ENCODE measurements at regions not wholly inside any gene's neighbourhood (a gene's known extent, or its start where the extent isn't known, plus 50 kb on each side); places are given as distances from the start of the nearest gene placed in this dataset.

GRCh38 chr2:217448860-217449259 is 553.9 kb downstream of the TNS1 start:
- 15% methylated on average over 5 of the region's 5 CpGs for WGBS (ENCODE audit: low lambda C conversion rate)
- H3K4me3 ChIP-seq (replicated peaks in 1 of 3; ENCODE audit: insufficient read depth in 1 of 3, low read depth in 2 of 3, low read length in 3 of 3): no peak overlapping the region
- ChIA-PET CTCF (ENCODE audit: low intra/inter-chr PET ratio, low total read pairs) (no interaction called here), POLR2A (no interaction called here)
- intact Hi-C loops (cut with micrococcal nuclease; ENCODE audit: unreplicated experiment): no loop called here
- no peaks in the 10 kb centered on the region for H4K20me1 ChIP-seq (ENCODE audit: insufficient read depth, low read length)
- no peak overlapping the region for H3K4me2 ChIP-seq (ENCODE audit: low read depth, low read length)
- TF ChIP-seq SOX5 (CRISPR knock-in tag; IDR thresholded peaks at IDR 0.05; ENCODE audit: borderline replicate concordance): no peak
- no peak for TF ChIP-seq PHF20 (CRISPR knock-in tag; IDR thresholded peaks at IDR 0.05)
- TF ChIP-seq ATRX (CRISPR knock-in tag; IDR thresholded peaks at IDR 0.05; ENCODE audit: borderline replicate concordance): no peak
- FAIRE-seq: no peak
- BruUV-seq (replicated peaks): no TSS peak
- H3K36me3 ChIP-seq (replicated peaks in 1 of 2; ENCODE audit: control insufficient read depth in 1 of 2, insufficient read depth in 2 of 2, low read length in 2 of 2): no peaks in the 10 kb centered on the region
- H3K4me1 ChIP-seq (ENCODE audit: insufficient read depth, low read length): peaks cover 9% of the 10 kb centered on the region; the same call in 1 of the 2 replicates
- H3K79me2 ChIP-seq (ENCODE audit: insufficient read depth, low read length): no peaks in the 10 kb centered on the region
- in situ Hi-C loops (cut with HindIII; ENCODE audit: extremely low pct_ligation_motif_present, low pct_unique_long_range_greater_than_20kb): no loop called here
- no peaks in the 10 kb centered on the region for H3K27me3 ChIP-seq (ENCODE audit: control insufficient read depth in 1 of 2, insufficient read depth in 2 of 2, low read length in 2 of 2)
- H2AFZ ChIP-seq (ENCODE audit: low read length): no peak overlapping the region
- H3K9ac ChIP-seq (ENCODE audit: insufficient read depth, low read depth, low read length): no peak overlapping the region
- no peak overlapping the region for H3K27ac ChIP-seq (ENCODE audit: extremely low read length, insufficient read depth, low read length)
- no peak for ATAC-seq
- H3K9me3 ChIP-seq (ENCODE audit: low read length): no peaks in the 10 kb centered on the region
- no peak for DNase-seq (ENCODE audit: low spot score)

GRCh38 chr2:217445723-217446122 is 557.1 kb downstream of the TNS1 start:
- Histone ChIP-seq H3K9ac (ENCODE audit: insufficient read depth, low read depth, low read length) (no peak overlapping the region), H3K27ac (ENCODE audit: extremely low read length, insufficient read depth, low read length) (no peak overlapping the region), H3K79me2 (ENCODE audit: insufficient read depth, low read length) (no peaks in the 10 kb centered on the region), H3K4me2 (ENCODE audit: low read depth, low read length) (no peak overlapping the region), H3K4me3 (replicated peaks in 1 of 3; ENCODE audit: insufficient read depth in 1 of 3, low read depth in 2 of 3, low read length in 3 of 3) (no peak overlapping the region), H2AFZ (ENCODE audit: low read length) (no peak overlapping the region), H4K20me1 (ENCODE audit: insufficient read depth, low read length) (no peaks in the 10 kb centered on the region), H3K27me3 (ENCODE audit: control insufficient read depth in 1 of 2, insufficient read depth in 2 of 2, low read length in 2 of 2) (no peaks in the 10 kb centered on the region), H3K36me3 (replicated peaks in 1 of 2; ENCODE audit: control insufficient read depth in 1 of 2, insufficient read depth in 2 of 2, low read length in 2 of 2) (no peaks in the 10 kb centered on the region), H3K4me1 (ENCODE audit: insufficient read depth, low read length) (no peaks in the 10 kb centered on the region), H3K9me3 (ENCODE audit: low read length) (no peaks in the 10 kb centered on the region)
- 46% methylated on average over 4 of the region's 4 CpGs for WGBS (ENCODE audit: low lambda C conversion rate)
- in situ Hi-C loops (cut with HindIII; ENCODE audit: extremely low pct_ligation_motif_present, low pct_unique_long_range_greater_than_20kb): no loop called here
- no TSS peak for BruUV-seq (replicated peaks)
- DNase-seq (ENCODE audit: low spot score) (no peak), FAIRE-seq (no peak), ATAC-seq (no peak)
- intact Hi-C loops (cut with micrococcal nuclease; ENCODE audit: unreplicated experiment): no loop called here
- no peak for TF ChIP-seq STAG1 (CRISPR knock-in tag; IDR thresholded peaks at IDR 0.05)
- no peak for TF ChIP-seq ZNF30 (CRISPR knock-in tag; IDR thresholded peaks at IDR 0.05)
- TF ChIP-seq U2AF1 (optimal IDR thresholded peaks at IDR 0.05; ENCODE audit: low read depth, low read length): no peak
- no peak for TF ChIP-seq ZNF691 (CRISPR knock-in tag; IDR thresholded peaks at IDR 0.05; ENCODE audit: borderline replicate concordance, low read depth)
- CTCF ChIA-PET (ENCODE audit: low intra/inter-chr PET ratio, low total read pairs): no interaction called here
- POLR2A ChIA-PET: no interaction called here
